ENCODE measurements at regions not wholly inside any gene's neighbourhood (a gene's known extent, or its start where the extent isn't known, plus 50 kb on each side); places are given as distances from the start of the nearest gene placed in this dataset.

- TF ChIP-seq CTCF (conservative IDR thresholded peaks at IDR 0.05; ENCODE audit: low read depth, low read length) = no peak
- no peak overlapping the region for H3K4me3 ChIP-seq (ENCODE audit: low read length)
- DNase-seq (ENCODE audit: low read depth) = no peak
Measured at GRCh38 chr5:89133129-89133528, 250.1 kb upstream of the MEF2C start.

- TF ChIP-seq CTCF (conservative IDR thresholded peaks at IDR 0.05; ENCODE audit: low read depth, low read length) = no peak
- no peak for DNase-seq (ENCODE audit: low read depth)
- H3K4me3 ChIP-seq (ENCODE audit: low read length) = no peak overlapping the region
Measured at GRCh38 chr5:89130851-89131250, 247.9 kb upstream of the MEF2C start.

GRCh38 chr5:89129941-89130340 is 247.0 kb upstream of the MEF2C start:
- no peak for DNase-seq (ENCODE audit: low read depth)
- H3K4me3 ChIP-seq (ENCODE audit: low read length) = no peak overlapping the region
- no peak for TF ChIP-seq CTCF (conservative IDR thresholded peaks at IDR 0.05; ENCODE audit: low read depth, low read length)

GRCh38 chr5:89128906-89129625 is 246.1 kb upstream of the MEF2C start:
- H3K4me3 ChIP-seq (ENCODE audit: low read length) = no peak overlapping the region
- no peak for TF ChIP-seq CTCF (conservative IDR thresholded peaks at IDR 0.05; ENCODE audit: low read depth, low read length)
- DNase-seq (ENCODE audit: low read depth) = no peak

- no peak overlapping the region for H3K4me3 ChIP-seq (ENCODE audit: low read length)
- DNase-seq (ENCODE audit: low read depth) = no peak
- no peak for TF ChIP-seq CTCF (conservative IDR thresholded peaks at IDR 0.05; ENCODE audit: low read depth, low read length)
Measured at GRCh38 chr5:89128092-89128491, 245.1 kb upstream of the MEF2C start.

GRCh38 chr5:89127191-89127590 is 244.2 kb upstream of the MEF2C start:
- H3K4me3 ChIP-seq (ENCODE audit: low read length) = no peak overlapping the region
- no peak for DNase-seq (ENCODE audit: low read depth)
- no peak for TF ChIP-seq CTCF (conservative IDR thresholded peaks at IDR 0.05; ENCODE audit: low read depth, low read length)

GRCh38 chr5:89125372-89125771 is 242.4 kb upstream of the MEF2C start:
- no peak for TF ChIP-seq CTCF (conservative IDR thresholded peaks at IDR 0.05; ENCODE audit: low read depth, low read length)
- no peak overlapping the region for H3K4me3 ChIP-seq (ENCODE audit: low read length)
- no peak for DNase-seq (ENCODE audit: low read depth)

All from retinal pigment epithelial cell (primary cell).